DND-41 (cell line): ENCODE measurements at regions not wholly inside any gene's neighbourhood (a gene's known extent, or its start where the extent isn't known, plus 50 kb on each side); places are given as distances from the start of the nearest gene placed in this dataset.

ENCODE experiments used
- ATAC-seq: fragments of 200-7000 bp; cut with Tn5 transposase; 3 replicates; pipeline ENCODE4 v1.9.1; 2021; ENCODE audit warnings: low read depth; ENCODE audit not compliant: insufficient read depth
- DNase-seq: peaks from one replicate; pipeline ENCODE4 v3.0.0-alpha.2; 2020
- H2AFZ ChIP-seq: 2 replicates; pipeline ENCODE4 v1.6.0; 2012; ENCODE audit warnings: low read depth, low read length
- H3K27ac ChIP-seq: 2 replicates; pipeline ENCODE4 v1.5.1; 2012; ENCODE audit warnings: low read length, inconsistent platforms
- H3K27me3 ChIP-seq: fragments of 200-600 bp; sonication (generic); 2 replicates; pipeline ENCODE4 v1.6.0; 2012; ENCODE audit warnings: low read length, mild to moderate bottlenecking, inconsistent platforms; ENCODE audit not compliant: insufficient read depth, poor library complexity
- H3K36me3 ChIP-seq: 2 replicates; pipeline ENCODE4 v1.5.1; 2012; ENCODE audit warnings: low read length, inconsistent platforms; ENCODE audit not compliant: insufficient read depth
- H3K4me1 ChIP-seq: 2 replicates; pipeline ENCODE4 v1.5.1; 2012; ENCODE audit warnings: mild to moderate bottlenecking, low read length; ENCODE audit not compliant: insufficient read depth
- H3K4me2 ChIP-seq: 2 replicates; pipeline ENCODE4 v1.6.0; 2012; ENCODE audit warnings: mild to moderate bottlenecking, moderate library complexity, low read length, inconsistent platforms; ENCODE audit not compliant: insufficient read depth
- H3K4me3 ChIP-seq, 2 experiments: fragments of 200-600 bp in 1 of 2; shearing (Covaris generic) in 1 of 2; 2 replicates each; pipeline ENCODE4 v1.5.1; 2012 to 2016; ENCODE audit warnings: inconsistent platforms in 2 of 2, low read length in 2 of 2, mild to moderate bottlenecking in 2 of 2, low read depth in 1 of 2, moderate library complexity in 1 of 2
- H3K79me2 ChIP-seq: 2 replicates; pipeline ENCODE4 v1.6.0; 2012; ENCODE audit warnings: low read length, inconsistent platforms; ENCODE audit not compliant: insufficient read depth
- H3K9ac ChIP-seq: 2 replicates; pipeline ENCODE4 v1.6.0; 2012; ENCODE audit warnings: low read depth, mild to moderate bottlenecking, inconsistent platforms, low read length, moderate library complexity
- H3K9me3 ChIP-seq: 2 replicates; pipeline ENCODE4 v1.5.1; 2012; ENCODE audit warnings: low read length, moderate library complexity, mild to moderate bottlenecking, inconsistent platforms; ENCODE audit not compliant: insufficient read depth, severe bottlenecking
- H4K20me1 ChIP-seq: 2 replicates; pipeline ENCODE4 v1.6.0; 2012; ENCODE audit warnings: low read length; ENCODE audit not compliant: insufficient read depth
- CTCF ChIP-seq: IDR thresholded peaks from 2 replicates; pipeline ENCODE4 v1.5.1; 2012; ENCODE audit warnings: borderline replicate concordance, low read length, moderate library complexity, mild to moderate bottlenecking; ENCODE audit not compliant: poor library complexity, severe bottlenecking; ENCODE audit errors: extremely low read depth
- EZH2 ChIP-seq: IDR thresholded peaks from 3 replicates; pipeline ENCODE4 v1.6.1; 2012; ENCODE audit warnings: borderline replicate concordance, low read depth, mild to moderate bottlenecking, moderate library complexity, low read length, inconsistent platforms; ENCODE audit not compliant: severe bottlenecking

GRCh38 chr18:41113885-41114482 lies 841.0 kb upstream of the PIK3C3 start:
- Histone ChIP-seq H3K27me3 (no peaks in the 10 kb centered on the region), H3K4me3 (no peak overlapping the region), H3K4me2 (no peak overlapping the region), H4K20me1 (no peaks in the 10 kb centered on the region), H3K27ac (no peak overlapping the region), H3K4me1 (no peaks in the 10 kb centered on the region), H2AFZ (no peak overlapping the region), H3K79me2 (no peaks in the 10 kb centered on the region), H3K9ac (no peak overlapping the region), H3K9me3 (peaks cover 3% of the 10 kb centered on the region), H3K36me3 (no peaks in the 10 kb centered on the region)
- TF ChIP-seq CTCF (no peak), EZH2 (no peak)
- ATAC-seq (no peak), DNase-seq (no peak)

- no peak overlapping the region for H2AFZ ChIP-seq
- no peaks in the 10 kb centered on the region for H3K79me2 ChIP-seq
- no peaks in the 10 kb centered on the region for H3K36me3 ChIP-seq
Measured at GRCh38 chr18:41099451-41099850, 855.6 kb upstream of the PIK3C3 start.

GRCh38 chr18:41096504-41096903 lies 858.5 kb upstream of the PIK3C3 start:
- Histone ChIP-seq H3K79me2 (no peaks in the 10 kb centered on the region), H3K4me3 (no peak overlapping the region), H3K27ac (no peak overlapping the region), H3K9me3 (no peaks in the 10 kb centered on the region), H3K36me3 (no peaks in the 10 kb centered on the region), H3K4me2 (no peak overlapping the region), H3K4me1 (no peaks in the 10 kb centered on the region), H4K20me1 (no peaks in the 10 kb centered on the region), H3K27me3 (no peaks in the 10 kb centered on the region), H2AFZ (no peak overlapping the region), H3K9ac (no peak overlapping the region)
- no peak for TF ChIP-seq EZH2
- TF ChIP-seq CTCF = no peak
- DNase-seq (no peak), ATAC-seq (no peak)

More at GRCh38 chr18:41099451-41099850, 855.6 kb upstream of the PIK3C3 start:
- no peaks in the 10 kb centered on the region for H4K20me1 ChIP-seq
- DNase-seq = no peak
- no peak for ATAC-seq
- H3K27me3 ChIP-seq = no peaks in the 10 kb centered on the region
- no peaks in the 10 kb centered on the region for H3K4me1 ChIP-seq
- no peak overlapping the region for H3K27ac ChIP-seq
- H3K4me2 ChIP-seq = no peak overlapping the region
- no peaks in the 10 kb centered on the region for H3K9me3 ChIP-seq
- H3K9ac ChIP-seq = no peak overlapping the region
- no peak overlapping the region for H3K4me3 ChIP-seq
- TF ChIP-seq CTCF (no peak), EZH2 (no peak)
